Tibial artery (tissue), 4 donors: ENCODE measurements at regions not wholly inside any gene's neighbourhood (a gene's known extent, or its start where the extent isn't known, plus 50 kb on each side); places are given as distances from the start of the nearest gene placed in this dataset.
"Not testable (repeated sequence)": the region's sequence is repeated elsewhere in the genome, so short reads cannot be mapped to it uniquely, and the experiment has no call there.

Experiments used
- DNase-seq, 2 donors: peaks; one replicate each; pipeline ENCODE4 v3.0.0-alpha.2; 2019
- H3K27ac ChIP-seq, 2 donors: fragments of 200-600 bp; sonication (generic) in 1 of 2; 1 replicate in 1 of 2; 2 replicates in 1 of 2; pipeline ENCODE4 v1.5.1; 2018 to 2019; ENCODE audit warnings: mild to moderate bottlenecking in 1 of 2
- H3K27me3 ChIP-seq, 2 donors: fragments of 200-600 bp; sonication (generic) in 1 of 2; one replicate each; pipeline versions ENCODE4 v1.5.1 to v1.6.0; 2016 to 2019
- H3K36me3 ChIP-seq, 3 donors: fragments of 200-600 bp; sonication (generic) in 2 of 3; one replicate each; pipeline ENCODE4 v1.5.1; 2016 to 2019; ENCODE audit warnings: mild to moderate bottlenecking in 2 of 3
- H3K4me1 ChIP-seq, 4 donors: fragments of 200-600 bp; sonication (generic) in 2 of 4; 1 replicate in 3 of 4; 2 replicates in 1 of 4; pipeline ENCODE4 v1.5.1; 2016 to 2019
- H3K4me3 ChIP-seq, 2 donors: fragments of 200-600 bp; sonication (generic) in 1 of 2; 1 replicate in 1 of 2; 2 replicates in 1 of 2; pipeline ENCODE4 v1.5.1; 2018 to 2019; ENCODE audit warnings: mild to moderate bottlenecking in 2 of 2
- H3K9me3 ChIP-seq, 3 donors: fragments of 200-600 bp; sonication (generic) in 1 of 3; one replicate each; pipeline ENCODE4 v1.5.1; 2016 to 2019
- CTCF ChIP-seq, 2 experiments: fragments of 200-600 bp in 1 of 2; fragments of 450-650 bp in 1 of 2; IDR thresholded peaks; one replicate each; pipeline ENCODE4 v1.5.1; 2017 to 2019; ENCODE audit warnings: antibody characterized with exemption in 2 of 2, mild to moderate bottlenecking in 1 of 2, moderate library complexity in 1 of 2
- intact Hi-C: fragments of 100-400 bp; cut with DNase I; formaldehyde crosslinking; loops from one replicate; pipeline ENCODE4 v1.15.0; 2023; ENCODE audit warnings: low total_unique reads

DNA sequence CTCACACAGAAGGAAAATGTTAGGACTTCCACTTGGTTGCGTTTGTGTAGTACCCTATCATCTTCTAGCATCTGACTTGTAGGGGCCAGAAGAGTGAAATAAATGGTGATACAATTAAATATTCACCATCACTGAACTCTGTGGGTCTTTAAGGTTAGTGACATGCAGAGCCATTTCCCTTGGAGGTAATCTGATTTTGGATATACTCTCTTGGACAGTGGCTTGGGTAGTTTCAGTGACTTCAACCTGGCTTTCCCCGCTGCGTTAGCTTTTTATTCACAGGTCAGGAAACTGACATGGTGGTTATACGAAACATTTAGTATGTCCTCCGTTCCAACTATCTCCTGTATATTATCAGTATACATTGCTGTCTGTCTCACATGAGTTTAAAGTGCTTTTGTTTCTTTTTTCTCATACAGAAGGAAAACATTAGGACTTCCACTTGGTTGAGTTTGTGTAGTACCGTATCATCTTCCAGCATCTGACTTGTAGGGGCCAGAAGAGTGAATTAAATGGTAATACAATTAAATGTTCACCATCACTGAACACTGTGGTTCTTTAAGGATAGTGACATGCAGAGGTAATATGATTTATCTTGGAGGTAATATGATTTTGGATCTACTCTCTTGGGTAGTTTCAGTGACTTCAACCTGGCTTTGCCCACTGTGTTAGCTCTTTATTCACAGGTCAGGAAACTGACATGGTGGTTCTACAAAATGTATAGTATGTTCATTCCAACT is 883.6 kb downstream of the TAF11L14 start:
- no peak for DNase-seq
- H3K4me1 ChIP-seq, result no peaks in the 10 kb centered on the region
- H3K36me3 ChIP-seq, result no peaks in the 10 kb centered on the region
- H3K27me3 ChIP-seq, result no peaks in the 10 kb centered on the region
- no peak overlapping the region for H3K27ac ChIP-seq
- H3K9me3 ChIP-seq, result no peaks in the 10 kb centered on the region
- intact Hi-C loops, result no loop called here
- no peak for TF ChIP-seq CTCF (IDR thresholded peaks at IDR 0.05)
- H3K4me3 ChIP-seq, result no peak overlapping the region

DNA sequence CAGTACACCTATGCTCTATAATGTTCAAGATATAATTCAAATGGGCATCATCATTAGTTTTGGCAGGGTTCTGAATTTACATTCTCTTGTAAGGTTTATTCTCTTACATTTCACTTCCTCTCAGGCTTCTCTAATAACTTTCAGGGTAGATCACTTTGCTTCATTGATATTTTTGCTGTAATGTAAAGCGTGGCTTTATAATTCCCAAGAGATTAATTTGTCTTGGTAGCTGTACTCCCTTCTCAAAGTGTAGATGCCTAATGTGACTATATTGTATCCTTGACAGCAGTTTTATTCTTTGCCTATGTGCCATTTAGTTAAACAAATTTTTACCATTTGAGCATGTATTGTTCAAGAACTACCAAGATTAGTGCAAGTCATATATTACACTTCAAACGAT is 889.1 kb downstream of the TAF11L14 start:
- no peaks in the 10 kb centered on the region for H3K27me3 ChIP-seq
- TF ChIP-seq CTCF (IDR thresholded peaks at IDR 0.05), result no peak
- intact Hi-C loops, result no loop called here
- H3K27ac ChIP-seq, result no peak overlapping the region
- no peaks in the 10 kb centered on the region for H3K9me3 ChIP-seq
- no peaks in the 10 kb centered on the region for H3K4me1 ChIP-seq
- H3K36me3 ChIP-seq, result no peaks in the 10 kb centered on the region
- no peak for DNase-seq
- H3K4me3 ChIP-seq, result no peak overlapping the region

DNA sequence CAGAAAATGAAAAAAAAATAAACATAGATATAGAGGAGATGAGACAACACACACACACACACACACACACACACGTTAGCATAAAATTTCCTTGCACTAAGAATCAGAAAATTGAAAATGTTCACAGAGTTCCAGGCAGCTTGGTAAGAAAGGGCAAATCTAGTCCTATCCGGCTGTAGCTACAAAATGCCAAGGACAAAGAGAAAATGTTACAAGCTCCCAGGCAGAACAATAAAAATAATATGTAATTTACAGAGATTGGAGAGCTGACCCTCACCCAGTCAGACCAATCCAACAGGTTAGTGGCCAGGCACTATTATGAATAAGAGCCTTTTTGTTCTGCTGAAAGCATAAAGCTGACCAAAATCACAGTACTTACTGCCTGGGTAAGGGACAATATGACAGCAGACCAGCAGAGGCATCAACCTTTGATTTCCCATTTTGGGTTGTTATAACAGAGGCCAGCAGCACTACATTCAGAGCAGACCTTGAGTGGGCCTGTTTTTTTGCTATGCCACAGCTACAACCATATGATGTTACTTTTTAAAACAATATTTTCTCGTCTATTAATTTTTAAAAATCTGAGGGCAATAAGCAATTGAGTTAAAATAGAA is 892.6 kb downstream of the TAF11L14 start:
- intact Hi-C loops, result no loop called here
- no peaks in the 10 kb centered on the region for H3K4me1 ChIP-seq

GRCh38 chr5:18533137-18533536 is 898.9 kb downstream of the TAF11L14 start:
- intact Hi-C loops, result no loop called here
- no peak for TF ChIP-seq CTCF (IDR thresholded peaks at IDR 0.05)

More for the DNA sequence above, 892.6 kb downstream of the TAF11L14 start:
- Histone ChIP-seq H3K27me3 (no peaks in the 10 kb centered on the region), H3K4me3 (no peak overlapping the region), H3K9me3 (no peaks in the 10 kb centered on the region), H3K36me3 (no peaks in the 10 kb centered on the region), H3K27ac (no peak overlapping the region)
- no peak for TF ChIP-seq CTCF (IDR thresholded peaks at IDR 0.05)
- no peak for DNase-seq

GRCh38 chr5:18534119-18534518 is 899.9 kb downstream of the TAF11L14 start:
- H3K4me1 ChIP-seq, result no peaks in the 10 kb centered on the region
- intact Hi-C loops, result no loop called here
- no peak for TF ChIP-seq CTCF (IDR thresholded peaks at IDR 0.05)

More at GRCh38 chr5:18533137-18533536, 898.9 kb downstream of the TAF11L14 start:
- Histone ChIP-seq H3K9me3 (no peaks in the 10 kb centered on the region), H3K4me1 (no peaks in the 10 kb centered on the region), H3K27me3 (no peaks in the 10 kb centered on the region), H3K36me3 (no peaks in the 10 kb centered on the region), H3K27ac (no peak overlapping the region), H3K4me3 (no peak overlapping the region)
- DNase-seq, result no peak

DNA sequence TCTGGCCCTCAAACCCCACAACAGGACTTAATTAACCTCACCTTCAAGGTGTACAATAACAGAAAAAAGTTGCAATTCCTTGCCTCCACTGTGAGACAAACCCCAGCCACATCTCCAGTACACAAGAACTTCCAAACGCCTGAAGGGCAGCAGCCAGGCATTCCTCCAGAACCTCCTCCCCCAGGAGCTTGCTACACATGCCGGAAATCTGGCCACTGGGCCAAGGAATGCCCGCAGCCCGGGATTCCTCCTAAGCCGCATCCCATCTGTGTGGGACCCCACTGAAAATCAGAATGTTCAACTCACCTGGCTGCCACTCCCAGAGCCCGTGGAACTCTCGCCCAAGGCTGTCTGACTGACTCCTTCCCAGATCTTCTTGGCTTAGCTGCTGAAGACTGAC is 901.5 kb downstream of the TAF11L14 start:
- H3K4me3 ChIP-seq, H3K36me3 ChIP-seq, H3K9me3 ChIP-seq, H3K27me3 ChIP-seq, intact Hi-C loops, H3K27ac ChIP-seq, DNase-seq, H3K4me1 ChIP-seq: not testable (repeated sequence)

More at GRCh38 chr5:18534119-18534518, 899.9 kb downstream of the TAF11L14 start:
- Histone ChIP-seq H3K4me3 (no peak overlapping the region), H3K27ac (no peak overlapping the region), H3K27me3 (no peaks in the 10 kb centered on the region), H3K9me3 (no peaks in the 10 kb centered on the region), H3K36me3 (no peaks in the 10 kb centered on the region)
- no peak for DNase-seq
